ENCODE measurements at regions not wholly inside any gene's neighbourhood (a gene's known extent, or its start where the extent isn't known, plus 50 kb on each side); places are given as distances from the start of the nearest gene placed in this dataset.
"Not testable (repeated sequence)": the region's sequence is repeated elsewhere in the genome, so short reads cannot be mapped to it uniquely, and the experiment has no call there.

- Histone ChIP-seq H3K27ac (ENCODE audit: low read depth, low read length) (no peak overlapping the region), H3K27me3 (ENCODE audit: control insufficient read depth, insufficient read depth, low read length) (no peaks in the 10 kb centered on the region), H3K9me3 (ENCODE audit: control insufficient read depth, insufficient read depth, low read length) (no peaks in the 10 kb centered on the region), H3K4me3 (ENCODE audit: low read depth, low read length) (no peak overlapping the region), H3K4me1 (ENCODE audit: control insufficient read depth, insufficient read depth, low read length) (no peaks in the 10 kb centered on the region), H3K36me3 (ENCODE audit: control insufficient read depth, insufficient read depth, low read length) (no peaks in the 10 kb centered on the region)
- no CpG with 5 or more reads among the region's 1 CpG for WGBS (ENCODE audit: insufficient coverage)
- DNase-seq (ENCODE audit: low read depth in 4 of 6, low spot score in 6 of 6) = no peak
Observed at GRCh38 chr13:87944038-87944437, 272.9 kb downstream of the SLITRK5 start.

GRCh38 chr13:87952377-87952776 lies 281.2 kb downstream of the SLITRK5 start:
- WGBS (ENCODE audit: insufficient coverage) = no CpG with 5 or more reads among the region's 2 CpGs
- H3K36me3 ChIP-seq (ENCODE audit: control insufficient read depth, insufficient read depth, low read length) = no peaks in the 10 kb centered on the region
- DNase-seq (ENCODE audit: low read depth in 4 of 6, low spot score in 6 of 6) = no peak
- H3K9me3 ChIP-seq (ENCODE audit: control insufficient read depth, insufficient read depth, low read length) = no peaks in the 10 kb centered on the region
- H3K4me3 ChIP-seq (ENCODE audit: low read depth, low read length) = no peak overlapping the region
- no peak overlapping the region for H3K27ac ChIP-seq (ENCODE audit: low read depth, low read length)
- H3K4me1 ChIP-seq (ENCODE audit: control insufficient read depth, insufficient read depth, low read length) = no peaks in the 10 kb centered on the region
- H3K27me3 ChIP-seq (ENCODE audit: control insufficient read depth, insufficient read depth, low read length) = no peaks in the 10 kb centered on the region

GRCh38 chr13:87953381-87953780 lies 282.2 kb downstream of the SLITRK5 start:
- WGBS (ENCODE audit: insufficient coverage) = no CpG with 5 or more reads among the region's 3 CpGs

GRCh38 chr13:87954091-87954490 lies 282.9 kb downstream of the SLITRK5 start:
- WGBS (ENCODE audit: insufficient coverage) = no CpG with 5 or more reads among the region's 3 CpGs
- Histone ChIP-seq H3K4me1 (ENCODE audit: control insufficient read depth, insufficient read depth, low read length) (no peaks in the 10 kb centered on the region), H3K27ac (ENCODE audit: low read depth, low read length) (no peak overlapping the region), H3K36me3 (ENCODE audit: control insufficient read depth, insufficient read depth, low read length) (no peaks in the 10 kb centered on the region), H3K9me3 (ENCODE audit: control insufficient read depth, insufficient read depth, low read length) (no peaks in the 10 kb centered on the region), H3K4me3 (ENCODE audit: low read depth, low read length) (no peak overlapping the region), H3K27me3 (ENCODE audit: control insufficient read depth, insufficient read depth, low read length) (no peaks in the 10 kb centered on the region)
- DNase-seq (ENCODE audit: low read depth in 4 of 6, low spot score in 6 of 6) = peak in 1 of 6 donors; percentile 51

More at GRCh38 chr13:87953381-87953780, 282.2 kb downstream of the SLITRK5 start:
- no peaks in the 10 kb centered on the region for H3K9me3 ChIP-seq (ENCODE audit: control insufficient read depth, insufficient read depth, low read length)
- H3K27ac ChIP-seq (ENCODE audit: low read depth, low read length) = no peak overlapping the region
- H3K4me3 ChIP-seq (ENCODE audit: low read depth, low read length) = no peak overlapping the region
- no peaks in the 10 kb centered on the region for H3K4me1 ChIP-seq (ENCODE audit: control insufficient read depth, insufficient read depth, low read length)
- peak in 1 of 6 donors; percentile 20 for DNase-seq (ENCODE audit: low read depth in 4 of 6, low spot score in 6 of 6)
- no peaks in the 10 kb centered on the region for H3K27me3 ChIP-seq (ENCODE audit: control insufficient read depth, insufficient read depth, low read length)
- H3K36me3 ChIP-seq (ENCODE audit: control insufficient read depth, insufficient read depth, low read length) = no peaks in the 10 kb centered on the region

- no CpG with 5 or more reads among the region's 3 CpGs for WGBS (ENCODE audit: insufficient coverage)
- DNase-seq (ENCODE audit: low read depth in 4 of 6, low spot score in 6 of 6) = no peak
Observed at GRCh38 chr13:87961546-87961945, 290.4 kb downstream of the SLITRK5 start.

GRCh38 chr13:87972568-87972967 lies 301.4 kb downstream of the SLITRK5 start:
- WGBS (ENCODE audit: insufficient coverage) = no CpG with 5 or more reads among the region's 1 CpG
- DNase-seq (ENCODE audit: low read depth in 4 of 6, low spot score in 6 of 6) = no peak
- Histone ChIP-seq H3K36me3 (ENCODE audit: control insufficient read depth, insufficient read depth, low read length) (no peaks in the 10 kb centered on the region), H3K27me3 (ENCODE audit: control insufficient read depth, insufficient read depth, low read length) (no peaks in the 10 kb centered on the region), H3K4me1 (ENCODE audit: control insufficient read depth, insufficient read depth, low read length) (no peaks in the 10 kb centered on the region), H3K9me3 (ENCODE audit: control insufficient read depth, insufficient read depth, low read length) (no peaks in the 10 kb centered on the region), H3K4me3 (ENCODE audit: low read depth, low read length) (no peak overlapping the region), H3K27ac (ENCODE audit: low read depth, low read length) (no peak overlapping the region)

More at GRCh38 chr13:87961546-87961945, 290.4 kb downstream of the SLITRK5 start:
- Histone ChIP-seq H3K4me1 (ENCODE audit: control insufficient read depth, insufficient read depth, low read length) (no peaks in the 10 kb centered on the region), H3K4me3 (ENCODE audit: low read depth, low read length) (no peak overlapping the region), H3K36me3 (ENCODE audit: control insufficient read depth, insufficient read depth, low read length) (no peaks in the 10 kb centered on the region), H3K27ac (ENCODE audit: low read depth, low read length) (no peak overlapping the region), H3K27me3 (ENCODE audit: control insufficient read depth, insufficient read depth, low read length) (no peaks in the 10 kb centered on the region), H3K9me3 (ENCODE audit: control insufficient read depth, insufficient read depth, low read length) (no peaks in the 10 kb centered on the region)

- Histone ChIP-seq H3K4me1 (ENCODE audit: control insufficient read depth, insufficient read depth, low read length) (no peaks in the 10 kb centered on the region), H3K27ac (ENCODE audit: low read depth, low read length) (no peak overlapping the region), H3K36me3 (ENCODE audit: control insufficient read depth, insufficient read depth, low read length) (no peaks in the 10 kb centered on the region), H3K9me3 (ENCODE audit: control insufficient read depth, insufficient read depth, low read length) (no peaks in the 10 kb centered on the region), H3K4me3 (ENCODE audit: low read depth, low read length) (no peak overlapping the region), H3K27me3 (ENCODE audit: control insufficient read depth, insufficient read depth, low read length) (no peaks in the 10 kb centered on the region)
- WGBS (ENCODE audit: insufficient coverage) = 67% methylated on average over 1 of the region's 4 CpGs
- no peak for DNase-seq (ENCODE audit: low read depth in 4 of 6, low spot score in 6 of 6)
Observed at GRCh38 chr13:87975035-87975434, 303.9 kb downstream of the SLITRK5 start.

- not testable (repeated sequence) for H3K36me3 ChIP-seq (ENCODE audit: control insufficient read depth, insufficient read depth, low read length); H3K4me3 ChIP-seq (ENCODE audit: low read depth, low read length); DNase-seq (ENCODE audit: low read depth in 4 of 6, low spot score in 6 of 6); H3K4me1 ChIP-seq (ENCODE audit: control insufficient read depth, insufficient read depth, low read length); H3K9me3 ChIP-seq (ENCODE audit: control insufficient read depth, insufficient read depth, low read length); H3K27ac ChIP-seq (ENCODE audit: low read depth, low read length); H3K27me3 ChIP-seq (ENCODE audit: control insufficient read depth, insufficient read depth, low read length)
- WGBS (ENCODE audit: insufficient coverage) = 96% methylated on average over 13 of the region's 26 CpGs
Observed at GRCh38 chr13:87976650-87977049, 305.5 kb downstream of the SLITRK5 start.

- no CpG with 5 or more reads among the region's 2 CpGs for WGBS (ENCODE audit: insufficient coverage)
Observed at GRCh38 chr13:87981416-87981815, 310.2 kb downstream of the SLITRK5 start.

GRCh38 chr13:87982400-87982799 lies 311.2 kb downstream of the SLITRK5 start:
- Histone ChIP-seq H3K4me1 (ENCODE audit: control insufficient read depth, insufficient read depth, low read length) (no peaks in the 10 kb centered on the region), H3K4me3 (ENCODE audit: low read depth, low read length) (no peak overlapping the region), H3K9me3 (ENCODE audit: control insufficient read depth, insufficient read depth, low read length) (peaks cover 3% of the 10 kb centered on the region), H3K36me3 (ENCODE audit: control insufficient read depth, insufficient read depth, low read length) (no peaks in the 10 kb centered on the region), H3K27me3 (ENCODE audit: control insufficient read depth, insufficient read depth, low read length) (no peaks in the 10 kb centered on the region), H3K27ac (ENCODE audit: low read depth, low read length) (no peak overlapping the region)
- DNase-seq (ENCODE audit: low read depth in 4 of 6, low spot score in 6 of 6) = peak in 1 of 6 donors; percentile 4

More at GRCh38 chr13:87981416-87981815, 310.2 kb downstream of the SLITRK5 start:
- Histone ChIP-seq H3K4me3 (ENCODE audit: low read depth, low read length) (no peak overlapping the region), H3K27me3 (ENCODE audit: control insufficient read depth, insufficient read depth, low read length) (no peaks in the 10 kb centered on the region), H3K9me3 (ENCODE audit: control insufficient read depth, insufficient read depth, low read length) (peaks cover under 1% of the 10 kb centered on the region), H3K4me1 (ENCODE audit: control insufficient read depth, insufficient read depth, low read length) (no peaks in the 10 kb centered on the region), H3K36me3 (ENCODE audit: control insufficient read depth, insufficient read depth, low read length) (no peaks in the 10 kb centered on the region), H3K27ac (ENCODE audit: low read depth, low read length) (peak overlapping the region; percentile 15)
- peak in 2 of 6 donors; percentile 1 to 36 for DNase-seq (ENCODE audit: low read depth in 4 of 6, low spot score in 6 of 6)

All from spinal cord (tissue), 9 donors.